Thoracic aorta (tissue), 2 donors: ENCODE measurements at regions not wholly inside any gene's neighbourhood (a gene's known extent, or its start where the extent isn't known, plus 50 kb on each side); places are given as distances from the start of the nearest gene placed in this dataset.

Source experiments
- ATAC-seq: fragments of 150-250 bp; one replicate; pipeline ENCODE4 v1.8.0; 2017; ENCODE audit warnings: low read depth; ENCODE audit not compliant: insufficient number of reproducible peaks, low FRiP score
- DNase-seq: peaks from one replicate; pipeline ENCODE4 v3.0.0-alpha.2; 2020; ENCODE audit warnings: low spot score
- H3K27ac ChIP-seq, 2 donors: fragments of 200-600 bp; sonication (generic); 1 replicate in 1 of 2; 2 replicates in 1 of 2; pipeline ENCODE4 v1.5.1; 2016; ENCODE audit warnings: mild to moderate bottlenecking in 2 of 2, moderate library complexity in 2 of 2
- H3K27me3 ChIP-seq: fragments of 200-600 bp; sonication (generic); replicated peaks from 2 replicates; pipeline ENCODE4 v1.6.0; 2016; ENCODE audit warnings: mild to moderate bottlenecking; ENCODE audit not compliant: insufficient read depth
- H3K36me3 ChIP-seq: fragments of 200-600 bp; sonication (generic); one replicate; pipeline ENCODE4 v1.5.1; 2016
- H3K4me1 ChIP-seq, 2 donors: fragments of 200-600 bp; sonication (generic); 1 replicate in 1 of 2; 2 replicates in 1 of 2; pipeline versions ENCODE4 v1.5.1 to v1.6.0; 2016; ENCODE audit warnings: low read depth in 2 of 2, mild to moderate bottlenecking in 1 of 2; ENCODE audit not compliant: control insufficient read depth in 1 of 2
- H3K4me3 ChIP-seq: fragments of 200-600 bp; sonication (generic); 2 replicates; pipeline ENCODE4 v1.5.1; 2016; ENCODE audit warnings: mild to moderate bottlenecking
- H3K9me3 ChIP-seq: fragments of 200-600 bp; sonication (generic); 2 replicates; pipeline ENCODE4 v1.5.1; 2016
- CTCF ChIP-seq: fragments of 200-600 bp; sonication (generic); IDR thresholded peaks from one replicate; pipeline ENCODE4 v1.5.1; 2019; ENCODE audit warnings: antibody characterized with exemption

DNA sequence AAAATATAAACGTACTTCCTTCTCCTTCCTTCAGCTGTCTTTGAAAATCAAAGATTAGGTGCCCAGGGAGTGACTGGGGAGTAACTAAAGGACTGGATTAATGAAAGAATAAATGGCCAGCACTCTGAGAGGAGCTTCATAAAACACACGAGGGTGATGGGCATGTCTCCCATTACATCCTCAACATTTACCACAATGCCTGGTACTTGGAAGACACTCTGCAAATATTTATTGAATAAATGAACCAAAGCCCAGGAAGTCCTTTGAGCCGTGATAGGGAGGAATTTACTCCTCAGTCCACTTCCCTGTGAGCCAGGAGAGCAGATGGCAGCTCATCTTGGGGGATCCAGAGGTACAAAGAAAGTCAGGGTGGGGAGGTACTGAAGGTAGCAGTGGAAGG is 96.3 kb downstream of the RAB11FIP2 start:
- Histone ChIP-seq H3K9me3 (no peaks in the 10 kb centered on the region), H3K27ac (no peak overlapping the region), H3K27me3 (no peaks in the 10 kb centered on the region), H3K4me3 (no peak overlapping the region), H3K36me3 (no peaks in the 10 kb centered on the region), H3K4me1 (no peaks in the 10 kb centered on the region)
- ATAC-seq (no peak), DNase-seq (no peak)
- no peak for TF ChIP-seq CTCF
